HG03575 (cell line): ENCODE measurements at regions not wholly inside any gene's neighbourhood (a gene's known extent, or its start where the extent isn't known, plus 50 kb on each side); places are given as distances from the start of the nearest gene placed in this dataset.

Source experiments
- ATAC-seq: cut with Tn5 transposase; IDR thresholded peaks from one replicate; pipeline ENCODE4 v1.9.1; 2021; ENCODE audit not compliant: unreplicated experiment, insufficient number of reproducible peaks, low FRiP score; ENCODE audit errors: extremely low read depth

DNA sequence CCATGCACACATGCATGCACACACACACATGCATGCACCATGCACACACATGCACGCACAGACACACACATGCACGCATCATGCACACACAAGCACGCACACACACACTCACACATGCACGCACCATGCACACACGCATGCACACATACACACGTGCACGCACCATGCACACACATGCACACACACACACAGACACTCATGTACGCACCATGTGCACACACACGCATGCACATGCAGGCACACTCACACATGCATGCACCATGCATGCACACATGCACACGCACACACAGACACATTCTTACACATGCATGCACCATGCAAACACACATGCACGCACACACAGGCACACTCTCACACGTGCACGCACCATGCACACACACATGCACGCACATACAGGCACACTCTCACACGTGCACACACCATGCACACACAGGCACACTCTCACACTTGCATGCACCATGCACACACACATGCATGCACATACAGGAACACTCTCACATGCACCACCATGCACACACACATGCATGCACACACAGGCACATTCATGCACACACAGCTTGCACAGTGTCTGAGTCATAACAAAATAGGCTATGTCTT, 117.5 kb downstream of the TENT4A start:
- no peak for ATAC-seq

DNA sequence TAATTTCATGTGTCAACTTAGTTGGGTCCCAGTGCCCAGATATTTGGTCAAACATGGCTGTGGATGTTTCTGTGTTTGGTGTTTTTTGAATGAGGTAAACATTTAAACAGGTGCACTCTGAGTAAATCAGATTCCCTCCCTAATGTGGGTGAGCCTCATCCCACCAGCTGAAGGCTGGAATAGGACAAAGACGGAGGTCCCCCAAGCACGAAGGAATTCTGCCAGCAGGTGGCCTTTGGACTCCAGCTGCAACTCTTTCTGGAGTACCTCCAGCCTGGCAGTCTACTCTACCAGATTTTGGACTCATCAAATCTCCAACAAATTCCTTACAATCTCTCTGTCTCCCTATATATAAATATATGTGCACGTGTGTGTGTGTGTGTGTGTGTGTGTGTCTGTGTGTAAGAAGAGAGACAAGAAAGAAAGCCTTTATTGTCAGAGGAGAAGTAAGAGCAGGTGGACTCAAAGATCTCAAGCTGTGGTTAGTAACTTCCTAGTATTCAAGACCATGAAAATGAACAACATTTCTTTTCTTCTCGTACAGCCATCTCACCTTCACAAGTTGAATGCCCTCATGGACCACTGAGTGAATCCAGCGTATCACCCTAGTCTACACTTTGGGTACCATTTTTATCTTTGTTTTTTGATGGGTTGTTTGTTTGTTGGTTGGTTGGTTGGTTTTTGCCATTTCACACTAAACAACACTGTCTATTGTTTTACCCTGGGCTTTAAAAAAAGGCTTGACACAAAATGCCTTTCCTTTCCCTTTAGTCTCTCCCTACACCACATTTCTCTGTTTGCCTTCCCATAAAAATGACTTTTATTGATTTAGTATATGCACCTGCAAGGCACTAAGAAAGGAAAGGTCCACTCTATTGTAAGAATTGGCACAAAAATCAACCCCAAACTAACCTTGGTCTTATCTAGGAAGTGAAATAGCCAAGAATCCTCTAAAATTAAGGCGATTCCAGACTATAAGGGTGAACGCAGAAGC, 118.7 kb downstream of the TENT4A start:
- no peak for ATAC-seq

DNA sequence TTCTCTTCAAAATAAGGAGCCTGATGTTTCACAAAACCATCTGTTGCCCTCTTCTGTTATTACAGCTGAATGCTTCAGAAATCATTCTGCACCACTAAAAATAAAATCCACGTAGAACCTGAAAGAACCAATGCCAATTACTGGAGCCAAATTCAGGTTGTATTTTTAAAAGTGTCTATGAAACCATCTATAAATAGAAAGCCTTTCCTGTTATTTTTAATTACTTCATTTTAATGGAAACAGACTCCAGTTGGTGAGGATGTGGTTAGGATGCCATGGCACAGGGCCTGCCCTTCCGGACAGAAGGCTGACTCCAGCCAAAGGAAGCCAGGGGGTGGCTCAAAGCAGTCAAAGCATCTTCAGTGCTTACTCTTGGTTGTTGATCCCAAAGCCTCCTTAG, 119.8 kb downstream of the TENT4A start:
- ATAC-seq, result no peak

DNA sequence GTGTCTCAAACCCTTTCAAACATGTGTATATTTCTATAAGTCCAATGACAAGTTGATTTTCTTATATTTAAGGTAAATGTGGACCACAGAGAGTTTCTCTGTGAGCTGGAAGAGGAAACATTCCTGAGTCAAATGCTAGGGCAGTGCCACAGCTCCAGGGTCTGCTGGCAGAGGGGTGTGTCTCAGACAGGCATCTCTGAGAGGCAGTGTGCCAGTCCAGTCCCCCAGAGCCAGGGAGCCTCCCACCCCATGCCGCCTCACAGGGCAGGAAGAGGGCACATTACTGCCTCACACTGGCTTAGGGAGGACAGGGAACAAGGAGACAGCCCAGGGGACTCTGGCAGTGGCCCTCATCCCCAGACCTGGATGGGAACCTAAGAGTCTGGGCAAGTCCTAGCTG, 120.2 kb downstream of the TENT4A start:
- no peak for ATAC-seq

DNA sequence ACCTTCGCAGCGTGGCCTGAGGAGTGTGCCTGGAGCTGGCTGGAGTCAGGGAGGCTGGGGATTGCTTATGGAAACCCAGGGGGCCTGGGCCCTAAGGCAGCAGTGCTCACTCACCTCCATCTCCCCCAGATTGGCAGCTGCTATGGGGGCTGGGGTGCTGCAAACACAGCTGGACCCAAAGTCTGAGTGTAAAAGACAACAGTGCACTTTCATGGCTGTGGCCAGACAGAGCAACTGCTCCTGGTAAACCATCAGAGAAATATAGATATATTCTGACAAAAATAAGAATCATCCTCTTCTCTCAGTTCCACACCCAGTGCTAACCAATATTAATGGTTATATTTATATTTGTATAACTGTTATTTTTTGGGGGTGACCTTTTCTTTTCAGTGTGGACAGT, 123.9 kb downstream of the TENT4A start:
- ATAC-seq, result no peak

DNA sequence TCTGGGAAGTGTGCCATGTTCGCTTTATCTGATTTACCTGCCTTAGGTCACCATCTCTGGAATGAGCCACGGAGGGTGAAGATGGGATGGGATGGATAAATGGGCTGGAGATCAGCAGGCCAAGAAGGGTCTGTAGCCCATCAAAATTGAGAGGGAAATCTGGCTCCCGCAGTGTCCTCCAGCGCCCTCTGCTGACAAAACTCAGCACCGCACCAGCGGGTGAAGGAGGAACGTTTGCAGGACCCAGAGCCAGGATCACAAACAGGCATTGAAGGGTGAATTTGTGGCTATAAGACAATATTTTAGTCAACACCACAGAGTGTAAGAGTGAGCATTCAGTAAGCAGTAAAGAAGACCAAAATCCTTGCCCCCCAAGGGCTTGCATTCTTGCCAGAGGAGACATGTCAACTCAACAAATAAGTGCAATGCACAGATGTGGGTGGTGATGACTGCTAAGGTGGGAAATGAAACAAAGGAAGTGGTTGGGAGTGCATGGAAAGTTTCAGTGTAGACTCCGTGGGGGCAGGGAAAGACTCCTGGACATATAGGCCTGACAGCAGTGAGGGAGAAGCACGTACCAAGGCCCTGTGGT, 124.4 kb downstream of the TENT4A start:
- ATAC-seq, result no peak

DNA sequence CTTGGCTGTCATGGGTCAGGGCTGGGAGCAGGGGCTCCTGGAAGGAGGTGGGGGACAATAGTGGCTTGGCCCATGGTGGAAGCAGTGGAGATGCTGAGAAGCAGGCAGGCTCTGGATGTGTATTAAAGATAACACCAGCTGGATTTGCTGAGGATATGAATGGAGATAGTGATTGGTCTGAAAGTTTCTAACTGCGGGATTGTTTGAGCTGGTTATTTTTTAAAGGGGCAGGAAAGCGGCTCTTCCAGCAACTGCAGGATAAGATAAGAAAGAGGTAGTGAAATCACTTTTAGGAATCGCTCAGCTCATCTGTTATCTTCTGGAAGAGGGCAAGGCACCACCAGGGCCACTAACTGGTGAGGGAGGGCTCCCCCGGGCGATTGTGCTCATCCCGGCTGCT, 125.5 kb downstream of the TENT4A start:
- no peak for ATAC-seq

DNA sequence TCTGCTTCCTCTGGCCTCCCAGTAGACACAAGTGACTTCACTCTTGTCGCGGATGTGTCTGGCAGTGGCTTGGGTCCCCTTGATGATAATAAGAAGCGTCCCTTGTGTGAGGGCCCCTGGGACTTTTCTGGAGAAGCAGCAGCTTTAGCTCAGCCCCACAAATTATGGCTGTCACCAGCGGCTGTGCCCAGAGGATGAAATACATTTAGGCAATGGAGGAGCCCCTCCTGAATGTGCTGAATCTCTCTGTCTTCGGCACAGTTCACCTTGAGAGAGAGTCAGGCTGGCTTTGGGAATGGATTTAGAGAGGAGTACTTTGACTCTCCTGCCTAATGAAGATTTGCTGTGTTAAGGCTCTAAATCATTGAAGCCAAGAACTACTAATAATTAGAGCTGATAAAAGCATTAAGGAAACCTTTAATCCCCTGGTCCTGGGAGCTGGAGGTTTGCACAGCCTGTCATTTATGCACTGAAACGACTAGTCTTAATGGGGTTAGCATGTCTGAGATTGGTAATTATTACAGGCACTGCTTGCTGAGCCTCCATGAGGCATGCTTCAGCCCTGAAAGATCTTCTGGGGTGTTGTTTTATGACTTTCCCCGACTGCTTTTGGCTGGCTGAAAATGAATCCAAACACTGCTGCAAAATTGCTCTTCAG, 127.0 kb downstream of the TENT4A start:
- no peak for ATAC-seq

DNA sequence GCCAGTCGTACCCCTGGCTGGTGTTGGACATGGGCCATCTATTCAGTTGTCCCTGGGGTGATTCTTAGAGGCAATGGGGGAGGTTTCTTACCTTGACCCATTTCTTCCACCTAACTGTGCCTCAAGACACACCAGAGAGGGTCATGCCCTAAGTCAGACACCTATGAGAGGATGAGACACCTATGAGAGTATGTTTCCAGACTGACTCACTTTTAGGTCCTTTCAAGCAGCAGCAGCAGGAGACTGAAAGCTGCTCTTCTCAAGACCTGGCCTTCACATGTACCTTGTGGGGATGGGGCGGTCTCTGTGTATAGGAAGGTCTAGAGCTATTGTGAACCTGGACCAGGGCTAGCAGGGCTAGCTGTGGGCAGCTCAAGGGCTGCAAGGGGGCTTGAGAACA, 130.1 kb downstream of the TENT4A start:
- no peak for ATAC-seq

DNA sequence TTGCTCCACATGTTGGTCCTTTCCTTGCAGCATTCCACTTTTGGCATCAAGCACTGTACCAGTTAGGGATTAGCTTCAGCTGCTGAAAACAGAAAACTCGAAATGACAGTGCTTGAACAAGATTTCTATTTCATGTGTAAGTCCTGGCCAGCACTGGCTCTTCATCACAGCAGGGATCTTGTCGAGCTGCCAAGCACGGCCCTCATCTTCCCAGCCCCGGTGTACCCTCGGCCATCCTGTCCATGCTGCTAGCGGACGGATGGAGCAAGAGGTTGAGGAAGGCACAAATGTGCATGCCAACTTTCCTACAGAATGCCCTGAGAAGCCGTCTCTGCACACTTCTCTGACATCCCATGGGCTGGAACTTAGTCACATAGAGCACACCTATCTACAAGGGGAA, 130.6 kb downstream of the TENT4A start:
- ATAC-seq, result no peak

DNA sequence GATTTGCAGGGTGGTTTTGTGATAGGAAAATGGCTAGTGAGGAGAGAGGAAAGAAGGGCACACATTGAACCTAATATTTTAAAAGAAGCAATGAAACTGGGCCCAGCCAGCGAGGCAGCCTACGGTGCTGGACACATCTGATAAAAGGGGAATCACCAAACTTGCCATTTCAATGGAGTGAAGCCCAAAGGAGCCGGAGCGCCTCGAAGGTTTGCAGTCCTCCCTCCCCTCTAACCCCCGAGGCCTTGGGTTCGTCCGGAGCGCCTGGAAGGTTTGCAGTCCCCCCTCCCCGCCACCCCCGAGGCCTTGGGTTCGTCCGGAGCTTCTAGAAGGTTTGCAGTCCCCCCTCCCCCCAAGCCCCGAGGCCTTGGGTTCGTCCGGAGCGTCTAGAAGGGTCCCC, 132.6 kb downstream of the TENT4A start:
- ATAC-seq, result no peak

DNA sequence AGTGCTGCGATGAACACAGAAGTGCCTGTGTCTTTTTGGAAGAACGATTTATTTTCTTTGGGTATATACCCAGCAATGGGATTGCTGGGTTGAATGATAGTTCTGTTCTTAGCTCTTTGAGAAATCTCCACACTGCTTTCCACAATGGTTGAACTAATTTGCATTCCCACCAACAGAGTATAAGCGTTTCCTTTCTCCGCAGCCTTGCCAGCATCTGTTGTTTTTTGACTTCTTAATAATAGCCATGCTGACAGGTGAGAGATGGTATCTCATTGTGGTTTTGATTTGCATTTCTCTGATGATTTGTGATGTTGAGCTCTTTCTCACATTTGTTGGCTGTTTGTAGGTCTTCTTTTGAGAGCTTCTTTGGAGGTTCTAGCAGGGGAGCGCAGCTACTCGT, 134.6 kb downstream of the TENT4A start:
- no peak for ATAC-seq

DNA sequence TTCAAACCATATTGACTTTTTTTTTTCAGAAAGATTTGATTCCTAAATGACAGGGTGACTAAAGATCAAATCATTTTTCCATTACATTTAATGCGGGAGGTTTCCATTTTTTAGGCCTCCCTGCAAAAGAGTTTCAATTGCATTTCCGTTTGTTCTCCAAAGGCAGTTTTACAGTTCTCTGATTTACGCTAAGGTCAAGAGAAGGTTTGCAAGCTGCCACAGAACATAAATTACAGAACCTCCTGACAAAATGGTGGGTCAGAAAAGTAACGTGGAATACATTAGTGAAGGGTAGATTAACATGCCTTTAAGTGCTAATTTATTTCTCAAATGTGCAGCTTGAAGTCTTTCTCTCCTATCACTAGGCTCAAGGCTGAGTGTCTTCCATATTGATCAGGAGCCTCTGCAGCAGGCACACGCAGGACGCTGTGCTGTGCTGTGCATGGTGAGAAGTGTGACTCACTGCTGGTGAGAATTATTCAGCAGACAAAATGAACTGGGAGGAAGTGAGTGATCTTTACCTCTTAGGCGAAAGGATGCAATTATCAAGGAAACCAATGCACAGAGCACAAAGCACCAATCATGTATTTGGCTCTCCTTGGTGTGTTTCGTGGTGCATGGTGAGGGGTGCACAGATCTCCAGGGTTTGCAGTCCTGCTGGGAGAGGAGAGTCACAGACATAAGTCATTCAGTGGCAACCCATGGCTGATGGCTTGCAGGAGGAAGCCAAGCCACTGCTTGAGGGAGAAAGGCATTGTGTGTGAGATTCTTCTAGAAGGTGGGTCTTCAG, 136.3 kb downstream of the TENT4A start:
- ATAC-seq, result no peak

DNA sequence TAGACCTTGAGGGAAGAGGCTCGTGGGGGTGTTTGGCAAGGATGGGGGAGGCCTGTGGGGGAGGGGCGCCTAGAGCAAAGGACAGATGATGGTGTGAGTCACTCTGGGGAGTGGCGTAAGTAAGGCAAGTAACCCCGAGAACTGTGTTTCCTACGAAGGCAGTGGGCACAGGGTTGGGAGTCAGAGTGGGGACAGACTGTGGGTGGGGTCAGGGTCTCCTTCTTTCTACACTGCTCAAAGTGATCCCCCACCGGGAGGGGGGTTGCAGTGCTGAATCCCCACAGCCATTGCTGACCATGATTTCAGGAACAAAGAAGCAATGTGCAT, 136.8 kb downstream of the TENT4A start:
- no peak for ATAC-seq

DNA sequence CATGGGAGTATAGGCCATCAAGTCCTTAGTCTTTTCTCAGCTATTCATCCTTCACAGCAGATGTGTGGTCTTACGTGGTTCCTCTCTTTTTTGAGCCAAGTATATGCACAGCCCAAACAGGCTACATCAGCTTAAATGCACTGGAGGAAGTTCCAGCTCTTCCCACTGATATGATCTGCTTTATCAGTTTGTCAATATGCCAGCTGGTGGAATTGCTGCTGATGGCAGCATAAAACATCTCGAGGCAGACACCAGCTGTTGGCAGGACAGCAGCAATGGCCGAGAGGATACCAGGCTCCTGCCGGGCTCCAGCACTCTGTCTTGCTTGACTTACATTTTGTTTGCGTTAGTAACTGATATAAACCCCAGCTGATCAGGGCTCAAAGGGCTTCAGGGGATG, 143.4 kb downstream of the TENT4A start:
- ATAC-seq, result no peak

DNA sequence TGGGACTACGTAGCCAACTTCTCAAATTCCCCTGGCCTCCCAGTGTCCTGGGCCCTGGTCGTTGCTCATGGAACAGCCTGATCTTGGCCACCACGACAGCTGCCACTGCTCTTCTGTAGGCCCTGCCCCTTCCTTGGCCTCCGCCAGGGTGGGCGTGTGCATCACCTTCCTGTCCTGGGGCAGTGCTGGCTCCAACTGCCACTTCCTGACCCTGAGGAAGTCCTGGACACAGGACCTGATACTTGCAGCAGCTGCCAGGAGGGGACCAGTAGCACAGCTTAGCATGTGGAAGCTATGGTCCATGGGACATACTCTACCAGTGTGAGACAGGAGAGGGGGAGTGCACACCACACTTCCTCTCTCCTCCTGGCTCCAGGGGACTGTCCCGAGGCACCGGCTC, 145.2 kb downstream of the TENT4A start:
- ATAC-seq, result no peak

DNA sequence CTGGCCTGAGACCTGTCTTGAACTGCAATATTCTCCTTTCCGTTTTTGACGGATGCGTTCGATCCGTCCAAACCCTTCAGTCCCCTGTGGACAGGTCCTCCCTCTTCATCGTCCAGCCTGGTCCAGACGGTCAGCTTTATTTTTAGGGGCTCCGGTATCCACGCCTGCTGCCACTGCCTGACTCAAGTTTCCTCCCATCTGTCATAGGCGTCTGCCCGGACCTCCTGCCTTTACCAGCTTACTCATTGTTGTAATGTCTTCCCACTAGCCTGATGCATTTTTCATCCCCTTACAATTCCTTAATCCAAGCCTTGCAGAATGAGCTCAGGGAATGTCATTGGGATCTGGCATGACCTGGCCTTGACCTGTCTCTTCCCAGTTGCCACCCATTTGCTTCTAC, 145.8 kb downstream of the TENT4A start:
- no peak for ATAC-seq

DNA sequence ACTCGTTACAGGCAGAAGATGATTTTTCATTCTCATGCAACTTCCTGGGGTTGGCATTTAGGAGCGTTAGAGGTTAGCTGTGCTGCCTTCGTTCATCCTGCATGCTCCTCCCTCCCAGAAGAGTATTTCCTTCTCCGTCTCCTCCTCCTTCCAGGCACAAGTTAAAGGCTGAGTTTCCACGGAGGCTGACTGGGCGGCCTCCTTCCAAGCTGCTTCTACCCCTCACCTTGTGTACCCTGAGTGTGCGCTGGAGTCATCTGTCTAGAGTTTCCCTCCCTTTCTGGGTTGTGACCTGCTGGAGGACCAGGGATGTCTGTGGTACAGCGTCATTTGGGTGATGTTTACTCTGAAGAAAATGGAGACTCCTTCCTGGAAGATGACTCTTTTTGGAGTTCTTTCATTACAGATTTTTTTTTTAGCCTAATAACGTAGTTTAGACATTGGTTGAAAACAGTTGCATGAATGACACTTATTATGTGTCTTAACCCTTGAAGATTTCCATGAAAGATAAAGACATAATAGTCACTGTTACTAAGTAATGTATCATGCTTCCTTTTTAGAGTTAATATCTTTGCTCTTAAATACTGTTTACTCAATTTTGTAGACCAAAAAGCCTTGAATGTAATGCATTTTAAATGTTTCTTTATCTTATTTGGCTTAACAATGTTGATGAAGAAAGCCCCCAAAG, 146.9 kb downstream of the TENT4A start:
- no peak for ATAC-seq

DNA sequence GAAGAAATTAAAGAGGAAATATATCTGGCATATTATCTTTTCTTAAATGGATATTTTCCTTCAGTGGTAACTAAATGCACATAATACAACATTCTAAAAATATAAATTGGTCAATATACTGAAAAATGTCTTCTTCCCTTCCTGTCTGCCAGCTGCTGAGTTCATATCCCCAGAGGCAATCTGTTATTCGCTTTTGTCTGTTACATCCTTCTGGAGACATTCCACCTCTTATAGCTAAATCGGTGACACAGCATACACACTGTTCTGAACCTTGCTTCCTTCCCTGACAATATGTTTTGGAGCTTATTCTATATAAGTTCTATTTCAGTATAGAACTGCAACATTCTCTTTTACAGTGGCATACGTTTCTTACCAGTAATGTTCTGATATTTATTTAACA, 147.8 kb downstream of the TENT4A start:
- ATAC-seq, result no peak
